Hepatocyte (in vitro differentiated cells): ENCODE measurements at regions not wholly inside any gene's neighbourhood (a gene's known extent, or its start where the extent isn't known, plus 50 kb on each side); places are given as distances from the start of the nearest gene placed in this dataset.

Experiments used
- DNase-seq: peaks from one replicate; pipeline ENCODE4 v3.0.0-alpha.2; 2016; ENCODE audit warnings: low spot score
- H2AFZ ChIP-seq: fragments of 200-600 bp; sonication (generic); 2 replicates; pipeline ENCODE4 v1.6.0; 2016; ENCODE audit warnings: antibody characterized with exemption, mild to moderate bottlenecking
- H3K27ac ChIP-seq: fragments of 200-600 bp; sonication (generic); 2 replicates; pipeline ENCODE4 v1.5.1; 2016; ENCODE audit warnings: mild to moderate bottlenecking
- H3K27me3 ChIP-seq: fragments of 200-600 bp; sonication (generic); 2 replicates; pipeline ENCODE4 v1.6.1; 2016
- H3K36me3 ChIP-seq: fragments of 200-600 bp; sonication (generic); replicated peaks from 2 replicates; pipeline ENCODE4 v1.5.1; 2016; ENCODE audit warnings: low read depth; ENCODE audit not compliant: insufficient read depth
- H3K4me1 ChIP-seq: fragments of 200-600 bp; sonication (generic); 2 replicates; pipeline ENCODE4 v1.5.1; 2016; ENCODE audit warnings: mild to moderate bottlenecking, moderate library complexity; ENCODE audit not compliant: insufficient read depth
- H3K4me2 ChIP-seq: fragments of 200-600 bp; sonication (generic); 2 replicates; pipeline ENCODE4 v1.6.0; 2016
- H3K4me3 ChIP-seq: fragments of 200-600 bp; sonication (generic); 2 replicates; pipeline ENCODE4 v1.5.1; 2016; ENCODE audit warnings: mild to moderate bottlenecking
- H3K79me2 ChIP-seq: fragments of 200-600 bp; sonication (generic); 2 replicates; pipeline ENCODE4 v1.6.0; 2017; ENCODE audit warnings: mild to moderate bottlenecking
- H3K9me2 ChIP-seq: fragments of 200-600 bp; sonication (generic); replicated peaks from 2 replicates; pipeline ENCODE4 v1.6.0; 2017; ENCODE audit warnings: mild to moderate bottlenecking; ENCODE audit not compliant: insufficient read depth
- H3K9me3 ChIP-seq: fragments of 200-600 bp; sonication (generic); 2 replicates; pipeline ENCODE4 v1.5.1; 2016; ENCODE audit warnings: low read depth, mild to moderate bottlenecking
- H4K20me1 ChIP-seq: fragments of 200-600 bp; sonication (generic); 2 replicates; pipeline ENCODE4 v1.6.0; 2016; ENCODE audit warnings: mild to moderate bottlenecking; ENCODE audit not compliant: insufficient read depth, poor library complexity, severe bottlenecking
- CTCF ChIP-seq: fragments of 200-600 bp; sonication (generic); IDR thresholded peaks from 2 replicates; pipeline ENCODE4 v1.5.1; 2016; ENCODE audit warnings: antibody characterized with exemption, mild to moderate bottlenecking; ENCODE audit not compliant: poor library complexity
- EZH2 ChIP-seq: fragments of 200-600 bp; sonication (generic); IDR thresholded peaks from 2 replicates; pipeline ENCODE4 v1.6.1; 2016; ENCODE audit warnings: antibody characterized with exemption, mild to moderate bottlenecking, borderline replicate concordance
- EZH2phosphoT487 ChIP-seq: fragments of 200-600 bp; sonication (generic); IDR thresholded peaks from one replicate; pipeline ENCODE4 v1.6.1; 2018; ENCODE audit warnings: antibody characterized with exemption, mild to moderate bottlenecking, low read depth, moderate library complexity; ENCODE audit not compliant: unreplicated experiment, severe bottlenecking
- WGBS: methylation state at CpG from one replicate; pipeline ENCODE4 v1.1.6; 2016; ENCODE audit warnings: low lambda C conversion rate; ENCODE audit errors: missing lambda C conversion rate; 5-methylcytosine and 5-hydroxymethylcytosine counted together

DNA sequence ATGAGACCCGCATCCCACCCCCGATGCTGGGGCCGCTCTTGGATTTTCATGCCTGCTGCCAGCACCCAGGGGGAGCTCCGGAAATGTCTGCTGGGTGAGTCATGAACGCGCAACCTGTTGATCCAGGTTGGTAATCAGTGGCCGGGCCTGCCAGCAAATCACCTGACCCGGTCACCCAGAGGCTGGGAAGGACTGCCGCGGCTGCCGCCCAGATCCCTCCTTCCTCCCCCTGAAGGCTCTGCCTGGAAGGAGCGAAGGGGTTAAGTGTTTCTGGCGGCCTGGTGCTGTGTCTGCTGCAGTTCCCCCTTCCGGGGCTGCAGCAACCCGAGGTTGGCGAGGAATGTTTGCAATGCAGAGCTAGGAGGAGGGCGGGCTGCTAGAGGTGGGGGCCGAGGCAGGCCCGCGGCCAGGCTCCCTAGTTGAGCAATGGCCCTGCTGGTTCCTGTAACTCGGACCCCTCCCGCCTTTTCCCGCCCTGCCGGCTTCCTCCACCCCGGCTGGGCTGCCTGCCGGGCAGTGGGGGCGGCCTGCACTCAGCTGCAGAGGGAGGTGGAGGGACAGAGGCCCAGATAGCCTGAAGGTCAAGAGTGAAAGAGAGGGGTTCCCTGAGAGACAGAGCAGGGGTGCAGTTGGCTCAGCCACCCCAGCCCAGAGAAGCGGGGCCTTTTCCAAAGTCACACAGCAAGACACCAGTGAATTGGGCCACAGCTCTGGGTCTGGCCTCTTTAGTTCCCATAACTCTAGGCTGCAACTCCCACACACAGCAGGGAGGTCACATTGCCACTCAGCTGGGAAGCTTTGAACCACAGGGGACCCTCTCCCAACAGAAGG, 156.3 kb upstream of the IER5L start:
- H4K20me1 ChIP-seq: no peaks in the 10 kb centered on the region
- peaks cover 50% of the 10 kb centered on the region for H3K4me1 ChIP-seq
- H3K36me3 ChIP-seq: no peaks in the 10 kb centered on the region
- H3K27ac ChIP-seq: peak overlapping the region; percentile 96
- TF ChIP-seq CTCF (no peak), EZH2phosphoT487 (no peak)
- H3K4me3 ChIP-seq: no peak overlapping the region
- no peaks in the 10 kb centered on the region for H3K9me3 ChIP-seq
- WGBS: 2% methylated on average over 21 of the region's 28 CpGs
- peak overlapping the region; percentile 70 for H3K4me2 ChIP-seq
- H3K27me3 ChIP-seq: no peaks in the 10 kb centered on the region
- peak; percentile 96 for DNase-seq
- no peaks in the 10 kb centered on the region for H3K79me2 ChIP-seq
- H3K9me2 ChIP-seq: no peaks in the 10 kb centered on the region
- H2AFZ ChIP-seq: no peak overlapping the region

- peak; percentile 70 for DNase-seq
- H3K4me1 ChIP-seq: peaks cover 44% of the 10 kb centered on the region
- WGBS: 53% methylated on average over 10 of the region's 10 CpGs
- H3K27ac ChIP-seq: peak overlapping the region; percentile 96
- no peak overlapping the region for H2AFZ ChIP-seq
- H3K4me2 ChIP-seq: peak overlapping the region; percentile 70
- H3K9me2 ChIP-seq: no peaks in the 10 kb centered on the region
- H4K20me1 ChIP-seq: no peaks in the 10 kb centered on the region
- TF ChIP-seq CTCF (no peak), EZH2 (no peak), EZH2phosphoT487 (no peak)
- no peak overlapping the region for H3K4me3 ChIP-seq
- no peaks in the 10 kb centered on the region for H3K36me3 ChIP-seq
- H3K9me3 ChIP-seq: no peaks in the 10 kb centered on the region
- H3K27me3 ChIP-seq: no peaks in the 10 kb centered on the region
- no peaks in the 10 kb centered on the region for H3K79me2 ChIP-seq
Measured at GRCh38 chr9:129333617-129334104, 155.6 kb upstream of the IER5L start.

- Histone ChIP-seq H3K36me3 (no peaks in the 10 kb centered on the region), H4K20me1 (no peaks in the 10 kb centered on the region), H3K4me1 (peaks cover 38% of the 10 kb centered on the region), H3K79me2 (no peaks in the 10 kb centered on the region), H3K4me2 (no peak overlapping the region), H3K27ac (peak overlapping the region; percentile 87), H3K9me3 (no peaks in the 10 kb centered on the region), H3K4me3 (no peak overlapping the region), H3K9me2 (no peaks in the 10 kb centered on the region), H2AFZ (no peak overlapping the region), H3K27me3 (no peaks in the 10 kb centered on the region)
- TF ChIP-seq CTCF (no peak), EZH2 (no peak), EZH2phosphoT487 (no peak)
- 87% methylated on average over 4 of the region's 4 CpGs for WGBS
- DNase-seq: no peak
Measured at GRCh38 chr9:129332581-129332980, 154.5 kb upstream of the IER5L start.
